H1 (cell line): ENCODE measurements at regions not wholly inside any gene's neighbourhood (a gene's known extent, or its start where the extent isn't known, plus 50 kb on each side); places are given as distances from the start of the nearest gene placed in this dataset.

Source experiments
- CTCF ChIA-PET: fragments of 300-600 bp; sonication (Branson Sonifier 250); formaldehyde crosslinking; loops from one replicate; lab custom pipeline; 2021; ENCODE audit not compliant: partially characterized antibody; lab: Charles Lee
- POLR2A ChIA-PET: fragments of 300-600 bp; sonication (Branson Sonifier 250); formaldehyde crosslinking; loops from one replicate; lab custom pipeline; 2021; ENCODE audit warnings: inconsistent platforms; ENCODE audit not compliant: partially characterized antibody; lab: Charles Lee
- DNase-seq, 2 experiments: peaks; one replicate each; pipeline versions ENCODE4 v3.0.0 to v3.0.0-alpha.2; 2010 to 2022; ENCODE audit warnings: low spot score in 2 of 2, low read depth in 1 of 2, mixed read lengths in 1 of 2
- FAIRE-seq: peaks from 2 replicates; lab custom pipeline; 2011; peaks lifted over from hg19 to GRCh38; lab: Jason Lieb, UNC
- H2AFZ ChIP-seq: 2 replicates; pipeline ENCODE4 v1.8.1; 2012; ENCODE audit warnings: low read length, inconsistent platforms
- H2AK5ac ChIP-seq: 2 replicates; pipeline ENCODE4 v1.6.1; 2013; ENCODE audit warnings: low read depth, low read length
- H2BK120ac ChIP-seq: replicated peaks from 2 replicates; pipeline ENCODE3; 2013; ENCODE audit warnings: low read depth, low read length, inconsistent platforms
- H2BK12ac ChIP-seq: 2 replicates; pipeline ENCODE4 v1.6.1; 2013; ENCODE audit warnings: low read depth, low read length
- H2BK15ac ChIP-seq: 2 replicates; pipeline ENCODE4 v1.6.1; 2013; ENCODE audit warnings: low read length
- H2BK20ac ChIP-seq: 2 replicates; pipeline ENCODE4 v1.6.1; 2013; ENCODE audit warnings: low read length
- H2BK5ac ChIP-seq: 2 replicates; pipeline ENCODE4 v1.6.1; 2013; ENCODE audit warnings: low read depth, low read length
- H3K14ac ChIP-seq: 2 replicates; pipeline ENCODE4 v1.6.1; 2013; ENCODE audit warnings: inconsistent platforms; ENCODE audit not compliant: insufficient read length
- H3K18ac ChIP-seq: 2 replicates; pipeline ENCODE4 v1.6.1; 2013; ENCODE audit warnings: low read length; ENCODE audit errors: extremely low read depth
- H3K23ac ChIP-seq: 2 replicates; pipeline ENCODE4 v1.6.1; 2013; ENCODE audit warnings: inconsistent platforms; ENCODE audit not compliant: insufficient read length
- H3K23me2 ChIP-seq: 2 replicates; pipeline ENCODE4 v1.6.1; 2013; ENCODE audit warnings: low read depth, low read length
- H3K27ac ChIP-seq: 2 replicates; pipeline ENCODE4 v1.6.1; 2011; ENCODE audit warnings: low read depth, low read length, inconsistent platforms
- H3K27me3 ChIP-seq, 4 experiments: replicated peaks in 1 of 4; 1 replicate in 1 of 4; 2 replicates in 3 of 4; pipeline versions ENCODE4 v1.6.1 to v1.8.1; 2011 to 2013; ENCODE audit warnings: low read length in 3 of 4, mild to moderate bottlenecking in 3 of 4, inconsistent platforms in 2 of 4, mixed read lengths in 2 of 4, moderate library complexity in 1 of 4; ENCODE audit not compliant: control insufficient read depth in 3 of 4, insufficient read depth in 3 of 4; ENCODE audit errors: extremely low read depth in 1 of 4
- H3K36me3 ChIP-seq, 4 experiments: 2 replicates each; pipeline versions ENCODE4 v1.6.1 to v1.8.1; 2011 to 2013; ENCODE audit warnings: mild to moderate bottlenecking in 4 of 4, low read length in 3 of 4, moderate library complexity in 2 of 4, control low read depth in 1 of 4, inconsistent platforms in 1 of 4; ENCODE audit not compliant: insufficient read depth in 4 of 4, control insufficient read depth in 2 of 4
- H3K4ac ChIP-seq: replicated peaks from 2 replicates; pipeline ENCODE3; 2013; ENCODE audit warnings: low read length, low read depth, mixed read lengths, inconsistent platforms; ENCODE audit not compliant: insufficient read length
- H3K4me1 ChIP-seq, 4 experiments: replicated peaks in 1 of 4; 1 replicate in 1 of 4; 2 replicates in 3 of 4; pipeline versions ENCODE4 v1.6.1 to v1.8.1; 2011 to 2013; ENCODE audit warnings: low read length in 3 of 4, inconsistent platforms in 2 of 4, mixed read lengths in 1 of 4; ENCODE audit not compliant: insufficient read depth in 4 of 4, control insufficient read depth in 3 of 4
- H3K4me2 ChIP-seq, 2 experiments: 2 replicates each; pipeline versions ENCODE4 v1.6.1 to v1.8.1; 2011 to 2013; ENCODE audit warnings: low read depth in 2 of 2, low read length in 2 of 2, control low read depth in 1 of 2, inconsistent platforms in 1 of 2, mild to moderate bottlenecking in 1 of 2; ENCODE audit not compliant: insufficient read depth in 1 of 2
- H3K4me3 ChIP-seq, 4 experiments: fragments of 200-600, 300-600 bp in 1 of 4; sonication (generic), shearing (Covaris generic), sonication (Bioruptor Twin) in 1 of 4; 2 replicates each; pipeline versions ENCODE4 v1.5.1 to v1.8.1; 2011 to 2016; ENCODE audit warnings: low read length in 4 of 4, low read depth in 3 of 4, control low read depth in 2 of 4, inconsistent platforms in 2 of 4, mild to moderate bottlenecking in 2 of 4, mixed read lengths in 1 of 4, moderate library complexity in 1 of 4; ENCODE audit not compliant: insufficient read depth in 2 of 4; ENCODE audit errors: extremely low read depth in 1 of 4
- H3K56ac ChIP-seq: replicated peaks from 2 replicates; pipeline ENCODE3; 2013; ENCODE audit warnings: low read depth, mild to moderate bottlenecking, mixed read lengths, low read length, inconsistent platforms; ENCODE audit not compliant: insufficient read length
- H3K79me1 ChIP-seq: 2 replicates; pipeline ENCODE4 v1.6.1; 2013; ENCODE audit warnings: low read depth, low read length, control low read depth
- H3K79me2 ChIP-seq, 2 experiments: 2 replicates each; pipeline versions ENCODE4 v1.6.1 to v1.8.1; 2012 to 2013; ENCODE audit warnings: low read length in 2 of 2, mild to moderate bottlenecking in 2 of 2, inconsistent platforms in 1 of 2; ENCODE audit not compliant: insufficient read depth in 2 of 2, control insufficient read depth in 1 of 2
- H3K9ac ChIP-seq, 4 experiments: replicated peaks in 1 of 4; 1 replicate in 1 of 4; 2 replicates in 3 of 4; pipeline versions ENCODE4 v1.6.1 to v1.8.1; 2011 to 2013; ENCODE audit warnings: low read depth in 3 of 4, low read length in 3 of 4, control low read depth in 2 of 4, mild to moderate bottlenecking in 2 of 4, moderate library complexity in 2 of 4, inconsistent platforms in 1 of 4; ENCODE audit errors: extremely low read depth in 1 of 4
- H3K9me3 ChIP-seq, 2 experiments: 2 replicates each; pipeline versions ENCODE4 v1.6.1 to v1.8.1; 2012 to 2013; ENCODE audit warnings: mild to moderate bottlenecking in 2 of 2, moderate library complexity in 2 of 2, control low read depth in 1 of 2, inconsistent platforms in 1 of 2, low read depth in 1 of 2, low read length in 1 of 2, mixed read lengths in 1 of 2; ENCODE audit not compliant: insufficient read depth in 2 of 2
- H4K20me1 ChIP-seq, 2 experiments: replicated peaks in 1 of 2; 2 replicates each; pipeline versions ENCODE3 to v1.8.1; 2011 to 2013; ENCODE audit warnings: inconsistent platforms in 2 of 2, low read length in 2 of 2, mild to moderate bottlenecking in 1 of 2; ENCODE audit not compliant: insufficient read depth in 2 of 2, control insufficient read depth in 1 of 2
- H4K5ac ChIP-seq: 2 replicates; pipeline ENCODE4 v1.6.1; 2013; ENCODE audit warnings: low read length, low read depth, mixed read lengths, inconsistent platforms; ENCODE audit not compliant: insufficient read length
- H4K8ac ChIP-seq: 2 replicates; pipeline ENCODE4 v1.8.0; 2013; ENCODE audit warnings: mild to moderate bottlenecking, moderate library complexity, low read length, inconsistent platforms; ENCODE audit not compliant: insufficient read depth; ENCODE audit errors: extremely low read depth
- H4K91ac ChIP-seq: replicated peaks from 2 replicates; pipeline ENCODE3; 2013; ENCODE audit warnings: low read length, mixed read lengths, inconsistent platforms; ENCODE audit not compliant: insufficient read length
- ASH2L ChIP-seq: fragments of 200-600, 300-600 bp; sonication (generic); IDR thresholded peaks from one replicate; pipeline ENCODE4 v1.7.1; 2017; ENCODE audit warnings: low read length
- BRCA1 ChIP-seq: IDR thresholded peaks from 2 replicates; pipeline ENCODE4 v1.6.1; 2012; ENCODE audit warnings: low read depth, low read length, improper control_type of control experiment
- CBX8 ChIP-seq: fragments of 300-800, 300-1000 bp; sonication (generic); IDR thresholded peaks from 2 replicates; pipeline ENCODE4 v1.7.1; 2016; ENCODE audit warnings: low read depth, low read length, borderline replicate concordance
- CTBP2 ChIP-seq: IDR thresholded peaks from 2 replicates; pipeline ENCODE4 v1.7.0; 2011; ENCODE audit warnings: borderline replicate concordance, mild to moderate bottlenecking, moderate library complexity, mixed read lengths, low read length; ENCODE audit not compliant: insufficient read depth, insufficient read length
- EZH2 ChIP-seq: fragments of 200-600 bp; sonication (generic); IDR thresholded peaks from 2 replicates; pipeline ENCODE4 v1.7.1; 2012; ENCODE audit warnings: low read depth, mild to moderate bottlenecking, moderate library complexity, low read length, inconsistent platforms; ENCODE audit not compliant: severe bottlenecking
- JUN ChIP-seq: IDR thresholded peaks from 2 replicates; pipeline ENCODE4 v1.6.1; 2011; ENCODE audit warnings: low read depth, mild to moderate bottlenecking, improper control_type of control experiment, low read length
- KDM1A ChIP-seq: fragments of 200-600, 300-600 bp; sonication (generic); IDR thresholded peaks from 2 replicates; pipeline ENCODE4 v1.7.1; 2016; ENCODE audit warnings: mild to moderate bottlenecking, low read length, borderline replicate concordance
- KDM5A ChIP-seq: fragments of 200-600 bp; IDR thresholded peaks from 2 replicates; pipeline ENCODE4 v1.7.1; 2012; ENCODE audit warnings: mild to moderate bottlenecking, low read length, inconsistent platforms, mixed read lengths
- NRF1 ChIP-seq: IDR thresholded peaks from 2 replicates; pipeline ENCODE4 v1.6.1; 2011; ENCODE audit warnings: mild to moderate bottlenecking, low read depth, low read length, improper control_type of control experiment
- RBBP5 ChIP-seq: IDR thresholded peaks from 2 replicates; pipeline ENCODE4 v1.7.1; 2012; ENCODE audit warnings: low read depth, mild to moderate bottlenecking, inconsistent platforms, low read length, moderate library complexity, borderline replicate concordance
- SAP30 ChIP-seq: fragments of 300-600 bp; sonication (generic); IDR thresholded peaks from 2 replicates; pipeline ENCODE4 v1.7.1; 2012; ENCODE audit warnings: low read length, moderate library complexity, mild to moderate bottlenecking, inconsistent platforms; ENCODE audit not compliant: insufficient read depth, insufficient replicate concordance
- SP2 ChIP-seq: IDR thresholded peaks from 2 replicates; pipeline ENCODE4 v1.6.1; 2012; ENCODE audit warnings: mild to moderate bottlenecking, low read length, inconsistent platforms
- WGBS, 2 experiments: shearing (Covaris generic) in 1 of 2; methylation state at CpG; one replicate each; pipeline versions ENCODE4 v1.1.6 to v1.1.7; 2013 to 2015; ENCODE audit warnings: low lambda C conversion rate in 2 of 2, mixed read lengths in 2 of 2, inconsistent platforms in 1 of 2, low coverage in 1 of 2, missing lambda C conversion rate in 1 of 2; ENCODE audit not compliant: insufficient replicate concordance in 2 of 2, insufficient coverage in 1 of 2, insufficient read length in 1 of 2; ENCODE audit errors: extremely low coverage in 1 of 2, missing lambda C conversion rate in 1 of 2; 5-methylcytosine and 5-hydroxymethylcytosine counted together

DNA sequence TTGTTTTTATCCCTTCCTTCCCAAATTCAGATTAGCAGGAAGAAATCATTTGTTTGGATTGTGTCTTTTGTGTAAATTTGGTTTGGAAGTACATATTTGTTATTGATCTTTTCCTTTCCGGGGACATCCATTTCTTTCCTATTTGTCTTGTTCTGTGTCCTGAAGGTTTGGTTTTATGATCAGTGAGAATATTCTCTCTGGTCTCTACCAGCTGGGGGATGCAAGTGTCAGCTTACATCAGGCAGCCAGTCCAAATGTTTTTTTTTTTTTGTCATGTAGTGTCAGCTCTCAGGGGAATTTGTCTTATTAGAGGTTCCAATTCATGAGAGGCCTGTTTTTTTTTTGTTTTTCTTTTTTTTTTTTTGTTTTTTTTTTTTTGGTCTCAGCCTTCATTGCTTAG is 479.2 kb upstream of the LRRC7 start:
- peaks cover 0 to 8% (median 6%) of the 10 kb centered on the region in 4 experiments; a peak in 2 of 7 replicates for H3K4me1 ChIP-seq
- H4K5ac ChIP-seq = no peak overlapping the region
- H3K9ac ChIP-seq = no peak overlapping the region
- H4K8ac ChIP-seq = no peak overlapping the region
- no peak overlapping the region for H2BK15ac ChIP-seq
- TF ChIP-seq SAP30 (no peak), JUN (no peak), CBX8 (no peak), KDM1A (no peak), NRF1 (no peak), SP2 (no peak), KDM5A (no peak), CTBP2 (no peak), RBBP5 (no peak), ASH2L (no peak), BRCA1 (no peak), EZH2 (no peak)
- H4K20me1 ChIP-seq = no peaks in the 10 kb centered on the region
- no peak overlapping the region for H2AFZ ChIP-seq
- no peaks in the 10 kb centered on the region for H3K79me1 ChIP-seq
- H2BK12ac ChIP-seq = no peak overlapping the region
- H2AK5ac ChIP-seq = no peak overlapping the region
- H3K9me3 ChIP-seq = no peaks in the 10 kb centered on the region; a peak in 1 of 4 replicates
- no peak overlapping the region for H4K91ac ChIP-seq
- no peak overlapping the region for H3K27ac ChIP-seq
- H3K23me2 ChIP-seq = no peaks in the 10 kb centered on the region
- H2BK5ac ChIP-seq = no peak overlapping the region
- FAIRE-seq (no peak), DNase-seq (no peak)
- no peak overlapping the region for H2BK20ac ChIP-seq
- ChIA-PET POLR2A (no interaction called here), CTCF (no interaction called here)
- H3K27me3 ChIP-seq = no peaks in the 10 kb centered on the region
- no peak overlapping the region for H3K14ac ChIP-seq
- no peak overlapping the region for H3K4me2 ChIP-seq
- H2BK120ac ChIP-seq = no peak overlapping the region
- H3K79me2 ChIP-seq = no peaks in the 10 kb centered on the region
- no peak overlapping the region for H3K4me3 ChIP-seq
- no peak overlapping the region for H3K56ac ChIP-seq
- H3K36me3 ChIP-seq = no peaks in the 10 kb centered on the region
- no peak overlapping the region for H3K23ac ChIP-seq
- H3K18ac ChIP-seq = no peak overlapping the region
- no peak overlapping the region for H3K4ac ChIP-seq
- WGBS, 2 experiments = 92% methylated on average over 1 of the region's 1 CpG; no CpG with 5 or more reads in 1 of the 2 experiments
